ENCODE measurements at regions not wholly inside any gene's neighbourhood (a gene's known extent, or its start where the extent isn't known, plus 50 kb on each side); places are given as distances from the start of the nearest gene placed in this dataset.

GRCh38 chr15:95590533-95591044 is 739.9 kb upstream of the NR2F2 start:
- TF ChIP-seq, protein P1, sequence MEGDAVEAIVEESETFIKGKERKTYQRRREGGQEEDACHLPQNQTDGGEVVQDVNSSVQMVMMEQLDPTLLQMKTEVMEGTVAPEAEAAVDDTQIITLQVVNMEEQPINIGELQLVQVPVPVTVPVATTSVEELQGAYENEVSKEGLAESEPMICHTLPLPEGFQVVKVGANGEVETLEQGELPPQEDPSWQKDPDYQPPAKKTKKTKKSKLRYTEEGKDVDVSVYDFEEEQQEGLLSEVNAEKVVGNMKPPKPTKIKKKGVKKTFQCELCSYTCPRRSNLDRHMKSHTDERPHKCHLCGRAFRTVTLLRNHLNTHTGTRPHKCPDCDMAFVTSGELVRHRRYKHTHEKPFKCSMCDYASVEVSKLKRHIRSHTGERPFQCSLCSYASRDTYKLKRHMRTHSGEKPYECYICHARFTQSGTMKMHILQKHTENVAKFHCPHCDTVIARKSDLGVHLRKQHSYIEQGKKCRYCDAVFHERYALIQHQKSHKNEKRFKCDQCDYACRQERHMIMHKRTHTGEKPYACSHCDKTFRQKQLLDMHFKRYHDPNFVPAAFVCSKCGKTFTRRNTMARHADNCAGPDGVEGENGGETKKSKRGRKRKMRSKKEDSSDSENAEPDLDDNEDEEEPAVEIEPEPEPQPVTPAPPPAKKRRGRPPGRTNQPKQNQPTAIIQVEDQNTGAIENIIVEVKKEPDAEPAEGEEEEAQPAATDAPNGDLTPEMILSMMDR (IDR thresholded peaks at IDR 0.05) = no peak
- TF ChIP-seq ZFX (IDR thresholded peaks at IDR 0.05; ENCODE audit: borderline replicate concordance) = no peak

All from 22Rv1 (cell line).